ENCODE measurements at regions not wholly inside any gene's neighbourhood (a gene's known extent, or its start where the extent isn't known, plus 50 kb on each side); places are given as distances from the start of the nearest gene placed in this dataset.

DNA sequence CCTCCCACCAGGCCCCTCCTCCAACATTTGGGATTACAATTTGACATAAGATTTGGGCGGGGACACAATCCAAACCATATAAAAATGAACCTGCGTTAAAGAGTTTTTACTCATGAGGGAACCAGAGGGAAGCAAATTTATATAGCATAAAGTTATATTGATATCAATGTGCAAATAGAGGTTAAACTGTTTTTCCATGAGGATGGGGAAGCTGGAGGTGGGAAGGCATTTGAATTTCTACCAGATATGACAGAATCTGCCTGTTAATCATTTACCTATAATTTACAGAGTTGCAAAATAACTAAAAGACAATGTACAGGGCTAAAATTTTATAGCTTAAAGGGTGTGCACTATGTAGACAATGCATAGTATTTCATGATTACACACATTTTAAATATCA lies 322.0 kb upstream of the FKBP1C start:
- Histone ChIP-seq H3K4me1 (no peaks in the 10 kb centered on the region), H3K4me3 (no peak overlapping the region), H3K27ac (no peak overlapping the region), H3K9me3 (no peaks in the 10 kb centered on the region), H3K36me3 (no peaks in the 10 kb centered on the region), H3K27me3 (no peaks in the 10 kb centered on the region)
- no peak for DNase-seq
- TF ChIP-seq, protein P1, sequence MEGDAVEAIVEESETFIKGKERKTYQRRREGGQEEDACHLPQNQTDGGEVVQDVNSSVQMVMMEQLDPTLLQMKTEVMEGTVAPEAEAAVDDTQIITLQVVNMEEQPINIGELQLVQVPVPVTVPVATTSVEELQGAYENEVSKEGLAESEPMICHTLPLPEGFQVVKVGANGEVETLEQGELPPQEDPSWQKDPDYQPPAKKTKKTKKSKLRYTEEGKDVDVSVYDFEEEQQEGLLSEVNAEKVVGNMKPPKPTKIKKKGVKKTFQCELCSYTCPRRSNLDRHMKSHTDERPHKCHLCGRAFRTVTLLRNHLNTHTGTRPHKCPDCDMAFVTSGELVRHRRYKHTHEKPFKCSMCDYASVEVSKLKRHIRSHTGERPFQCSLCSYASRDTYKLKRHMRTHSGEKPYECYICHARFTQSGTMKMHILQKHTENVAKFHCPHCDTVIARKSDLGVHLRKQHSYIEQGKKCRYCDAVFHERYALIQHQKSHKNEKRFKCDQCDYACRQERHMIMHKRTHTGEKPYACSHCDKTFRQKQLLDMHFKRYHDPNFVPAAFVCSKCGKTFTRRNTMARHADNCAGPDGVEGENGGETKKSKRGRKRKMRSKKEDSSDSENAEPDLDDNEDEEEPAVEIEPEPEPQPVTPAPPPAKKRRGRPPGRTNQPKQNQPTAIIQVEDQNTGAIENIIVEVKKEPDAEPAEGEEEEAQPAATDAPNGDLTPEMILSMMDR (IDR thresholded peaks at IDR 0.05), result no peak
- ATAC-seq, result no peak
- intact Hi-C loops (cut with DNase I), result no loop called here
- 83 to 91% methylated on average over 2 of the region's 2 CpGs for WGBS, 2 donors

DNA sequence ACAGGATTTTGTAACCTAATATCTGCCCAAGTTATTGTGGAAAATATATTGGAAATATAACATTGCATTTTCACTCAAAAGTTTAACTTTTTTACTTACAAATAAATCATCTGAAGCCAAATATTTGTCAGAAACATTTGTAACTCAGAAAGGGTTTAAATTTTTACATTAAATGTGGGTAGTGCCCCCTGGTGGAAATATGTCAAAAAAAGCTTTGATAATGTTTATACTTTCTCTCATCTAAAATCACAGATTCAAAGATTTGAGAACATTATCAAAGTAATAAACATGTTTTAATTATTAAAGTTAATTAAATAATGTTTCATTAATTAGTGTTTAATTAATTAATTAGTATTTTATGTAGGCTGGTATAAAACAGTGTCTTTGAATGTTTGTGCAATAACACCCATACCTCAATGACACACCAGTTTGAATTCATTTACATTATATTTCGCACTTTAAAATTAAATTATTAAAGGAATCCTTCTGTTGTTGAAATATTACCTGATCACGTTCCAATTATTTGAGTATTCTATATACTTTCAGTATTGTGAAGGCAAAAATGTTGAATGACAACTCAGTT lies 320.1 kb upstream of the FKBP1C start:
- Histone ChIP-seq H3K9me3 (no peaks in the 10 kb centered on the region), H3K27ac (no peak overlapping the region), H3K4me3 (no peak overlapping the region), H3K4me1 (no peaks in the 10 kb centered on the region), H3K27me3 (no peaks in the 10 kb centered on the region), H3K36me3 (no peaks in the 10 kb centered on the region)
- TF ChIP-seq, protein P1 (IDR thresholded peaks at IDR 0.05), result peak in 4 of 9 donors; percentile 16 to 36 (median 32)
- WGBS, 2 donors, result 12 to 23% methylated on average over 2 of the region's 2 CpGs
- no peak for ATAC-seq
- intact Hi-C loops (cut with DNase I), result no loop called here
- DNase-seq, result no peak

DNA sequence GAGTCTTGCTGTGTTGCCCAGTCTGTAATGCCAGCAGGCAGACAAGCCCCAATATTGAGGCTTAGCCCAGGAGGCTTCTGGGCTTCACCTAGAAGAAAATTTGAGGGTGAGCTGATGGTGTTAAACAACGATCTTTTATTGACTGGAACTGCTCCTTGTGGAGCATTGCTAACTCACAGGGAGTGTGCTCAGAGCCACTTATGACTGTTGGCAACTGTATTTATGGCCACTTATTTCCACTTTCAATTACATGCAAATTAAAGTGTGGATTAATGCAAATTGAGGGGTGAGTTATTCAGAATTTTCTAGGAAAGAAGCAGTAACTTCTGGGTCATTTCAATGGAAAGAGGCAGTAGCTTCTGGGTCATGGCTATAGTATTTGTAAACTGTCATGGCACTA lies 317.2 kb upstream of the FKBP1C start:
- 84 to 88% methylated on average over 1 of the region's 1 CpG for whole genome bisulfite sequencing, 2 donors
- intact Hi-C loops (cut with DNase I), result no loop called here
- no peak overlapping the region for H3K4me3 ChIP-seq

GRCh38 chr6:62903266-62903665 lies 308.0 kb upstream of the FKBP1C start:
- 72 to 77% methylated on average over 1 of the region's 1 CpG for WGBS, 2 donors
- Histone ChIP-seq H3K9me3 (peaks cover 0 to 18% (median 0%) of the 10 kb centered on the region in 11 donors), H3K36me3 (no peaks in the 10 kb centered on the region), H3K4me1 (no peaks in the 10 kb centered on the region), H3K27ac (no peak overlapping the region), H3K4me3 (no peak overlapping the region), H3K27me3 (no peaks in the 10 kb centered on the region)
- no peak for ATAC-seq
- TF ChIP-seq, protein P1 (IDR thresholded peaks at IDR 0.05), result no peak
- intact Hi-C loops (cut with DNase I), result no loop called here
- no peak for DNase-seq

More for the DNA sequence above, 317.2 kb upstream of the FKBP1C start:
- no peaks in the 10 kb centered on the region for H3K27me3 ChIP-seq
- ATAC-seq (no peak), DNase-seq (no peak)
- no peaks in the 10 kb centered on the region for H3K4me1 ChIP-seq
- no peaks in the 10 kb centered on the region for H3K36me3 ChIP-seq
- no peaks in the 10 kb centered on the region for H3K9me3 ChIP-seq
- TF ChIP-seq, protein P1 (IDR thresholded peaks at IDR 0.05), result no peak
- H3K27ac ChIP-seq, result no peak overlapping the region

Data from heart right ventricle (tissue), 16 donors.